Mammary epithelial cell (primary cell): ENCODE measurements at regions not wholly inside any gene's neighbourhood (a gene's known extent, or its start where the extent isn't known, plus 50 kb on each side); places are given as distances from the start of the nearest gene placed in this dataset.

Experiments used
- CTCF ChIP-seq, 2 donors: IDR thresholded peaks in 1 of 2; conservative IDR thresholded peaks in 1 of 2; 2 replicates each; pipeline ENCODE4 v1.5.1; 2011 to 2012; ENCODE audit warnings: inconsistent platforms in 2 of 2, low read length in 2 of 2, mild to moderate bottlenecking in 2 of 2, control low read depth in 1 of 2, low read depth in 1 of 2; ENCODE audit not compliant: insufficient read depth in 1 of 2; ENCODE audit errors: extremely low read depth in 1 of 2
- EZH2 ChIP-seq: IDR thresholded peaks from 2 replicates; pipeline ENCODE4 v1.6.1; 2012; ENCODE audit warnings: low read length, inconsistent platforms, borderline replicate concordance

DNA sequence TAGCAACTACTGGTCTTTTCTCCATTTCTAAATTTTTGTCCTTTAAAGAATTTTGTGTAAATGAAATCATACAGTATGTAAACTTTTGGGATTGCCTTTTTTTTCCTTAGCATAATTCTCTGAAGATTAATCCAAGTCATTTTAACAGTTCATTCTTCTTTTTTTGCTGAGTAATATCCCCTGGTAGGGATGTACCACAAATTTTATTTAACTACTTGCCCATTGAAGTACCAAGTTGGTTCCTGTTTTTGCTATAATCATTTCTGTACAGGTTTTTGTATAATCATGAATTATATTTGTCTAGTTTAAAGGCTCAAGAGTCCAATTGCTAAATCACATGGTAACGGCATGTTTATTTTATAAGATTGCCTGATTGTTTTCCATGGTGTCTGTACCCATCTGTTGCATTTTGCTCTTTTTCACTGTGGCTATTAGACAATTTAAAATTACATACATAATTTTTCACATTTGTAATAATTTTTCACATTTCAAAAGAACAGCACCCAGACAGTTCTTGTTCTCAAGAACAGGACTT is 891.1 kb downstream of the USP25 start:
- TF ChIP-seq EZH2, result no peak
- TF ChIP-seq CTCF (conservative IDR thresholded peaks at IDR 0.05 in 1 of 2, IDR thresholded peaks at IDR 0.05 in 1 of 2; ENCODE audit: extremely low read depth in 1 of 2, insufficient read depth in 1 of 2, low read depth in 1 of 2, low read length in 2 of 2), result no peak
